ENCODE measurements at regions not wholly inside any gene's neighbourhood (a gene's known extent, or its start where the extent isn't known, plus 50 kb on each side); places are given as distances from the start of the nearest gene placed in this dataset.
"Not testable (repeated sequence)": the region's sequence is repeated elsewhere in the genome, so short reads cannot be mapped to it uniquely, and the experiment has no call there.

GRCh38 chr13:21875116-21875515, 204.2 kb downstream of the FGF9 start:
- no peak for DNase-seq (ENCODE audit: low read depth in 2 of 2, low spot score in 1 of 2)

- DNase-seq (ENCODE audit: low read depth in 2 of 2, low spot score in 1 of 2) = no peak
Observed at GRCh38 chr13:21879263-21879914, 208.5 kb downstream of the FGF9 start.

- no peak for DNase-seq (ENCODE audit: low read depth in 2 of 2, low spot score in 1 of 2)
Observed at GRCh38 chr13:21882766-21883165, 211.9 kb downstream of the FGF9 start.

- DNase-seq (ENCODE audit: low read depth in 2 of 2, low spot score in 1 of 2) = no peak
Observed at GRCh38 chr13:21883713-21884112, 212.8 kb downstream of the FGF9 start.

GRCh38 chr13:21884299-21884909, 213.5 kb downstream of the FGF9 start:
- no peak for DNase-seq (ENCODE audit: low read depth in 2 of 2, low spot score in 1 of 2)

GRCh38 chr13:21884965-21885567, 214.2 kb downstream of the FGF9 start:
- no peak for DNase-seq (ENCODE audit: low read depth in 2 of 2, low spot score in 1 of 2)

GRCh38 chr13:21885714-21886224, 214.9 kb downstream of the FGF9 start:
- no peak for DNase-seq (ENCODE audit: low read depth in 2 of 2, low spot score in 1 of 2)

GRCh38 chr13:21889651-21890050, 218.8 kb downstream of the FGF9 start:
- DNase-seq (ENCODE audit: low read depth in 2 of 2, low spot score in 1 of 2) = no peak

- DNase-seq (ENCODE audit: low read depth in 2 of 2, low spot score in 1 of 2) = not testable (repeated sequence)
Observed at GRCh38 chr13:21890220-21890619, 219.3 kb downstream of the FGF9 start.

GRCh38 chr13:21894091-21894490, 223.2 kb downstream of the FGF9 start:
- no peak for DNase-seq (ENCODE audit: low read depth in 2 of 2, low spot score in 1 of 2)

- no peak for DNase-seq (ENCODE audit: low read depth in 2 of 2, low spot score in 1 of 2)
Observed at GRCh38 chr13:21894703-21895699, 224.1 kb downstream of the FGF9 start.

- DNase-seq (ENCODE audit: low read depth in 2 of 2, low spot score in 1 of 2) = no peak
Observed at GRCh38 chr13:21895779-21896178, 224.9 kb downstream of the FGF9 start.

GRCh38 chr13:21897161-21897560, 226.3 kb downstream of the FGF9 start:
- no peak for DNase-seq (ENCODE audit: low read depth in 2 of 2, low spot score in 1 of 2)

GRCh38 chr13:21898459-21898858, 227.6 kb downstream of the FGF9 start:
- DNase-seq (ENCODE audit: low read depth in 2 of 2, low spot score in 1 of 2) = no peak

GRCh38 chr13:21898945-21899344, 228.1 kb downstream of the FGF9 start:
- no peak for DNase-seq (ENCODE audit: low read depth in 2 of 2, low spot score in 1 of 2)

- no peak for DNase-seq (ENCODE audit: low read depth in 2 of 2, low spot score in 1 of 2)
Observed at GRCh38 chr13:21901336-21901735, 230.5 kb downstream of the FGF9 start.

- DNase-seq (ENCODE audit: low read depth in 2 of 2, low spot score in 1 of 2) = no peak
Observed at GRCh38 chr13:21901811-21902708, 231.2 kb downstream of the FGF9 start.

GRCh38 chr13:21902709-21903098, 231.8 kb downstream of the FGF9 start:
- DNase-seq (ENCODE audit: low read depth in 2 of 2, low spot score in 1 of 2) = no peak

GRCh38 chr13:21905486-21905885, 234.6 kb downstream of the FGF9 start:
- DNase-seq (ENCODE audit: low read depth in 2 of 2, low spot score in 1 of 2) = no peak

GRCh38 chr13:21909331-21909730, 238.5 kb downstream of the FGF9 start:
- DNase-seq (ENCODE audit: low read depth in 2 of 2, low spot score in 1 of 2) = no peak

Measured in stimulated activated CD8-positive, alpha-beta memory T cell treated with anti-CD3 and anti-CD28 coated beads, Interleukin-4, amount 100 ng/mL, for 4 hours (primary cell).